GM12878 (cell line): ENCODE measurements at regions not wholly inside any gene's neighbourhood (a gene's known extent, or its start where the extent isn't known, plus 50 kb on each side); places are given as distances from the start of the nearest gene placed in this dataset.

Experiments used
- ATF7 ChIP-seq: fragments of 450-650 bp; IDR thresholded peaks from 2 replicates; pipeline ENCODE4 v1.6.1; 2016; ENCODE audit warnings: low read depth, mild to moderate bottlenecking
- CBX5 ChIP-seq: sonication (generic); IDR thresholded peaks from 2 replicates; pipeline ENCODE4 v1.6.1; 2016; ENCODE audit warnings: low read depth, moderate library complexity, mild to moderate bottlenecking, inconsistent platforms
- HDGF ChIP-seq: fragments of 450-650 bp; IDR thresholded peaks from 2 replicates; pipeline ENCODE4 v1.6.1; 2016; ENCODE audit warnings: antibody characterized with exemption
- IKZF2 ChIP-seq, 2 experiments: fragments of 450-650 bp; IDR thresholded peaks; 2 replicates each; pipeline ENCODE4 v1.6.1; 2017; ENCODE audit warnings: mild to moderate bottlenecking in 2 of 2, moderate library complexity in 2 of 2
- JUND ChIP-seq: IDR thresholded peaks from 2 replicates; pipeline ENCODE4 v1.6.1; 2012; ENCODE audit warnings: low read depth, mild to moderate bottlenecking, low read length, improper control_type of control experiment, moderate library complexity
- MYC ChIP-seq: IDR thresholded peaks from 2 replicates; pipeline ENCODE4 v1.6.1; 2011; ENCODE audit warnings: mild to moderate bottlenecking, low read length, moderate library complexity, inconsistent platforms; ENCODE audit not compliant: insufficient read depth, insufficient replicate concordance, insufficient read length, severe bottlenecking
- NR2C1 ChIP-seq: fragments of 450-650 bp; IDR thresholded peaks from 2 replicates; pipeline ENCODE4 v1.6.1; 2017; ENCODE audit warnings: antibody characterized with exemption, mild to moderate bottlenecking, moderate library complexity
- POLR2A ChIP-seq: IDR thresholded peaks from 2 replicates; pipeline ENCODE4 v1.6.1; 2011; ENCODE audit warnings: low read depth, mild to moderate bottlenecking, low read length
- POLR2AphosphoS2 ChIP-seq: IDR thresholded peaks from 2 replicates; pipeline ENCODE4 v1.6.1; 2011; ENCODE audit warnings: low read depth, mild to moderate bottlenecking, low read length, improper control_type of control experiment, moderate library complexity
- RAD51 ChIP-seq: fragments of 450-650 bp; IDR thresholded peaks from 2 replicates; pipeline ENCODE4 v1.6.1; 2016; ENCODE audit warnings: moderate library complexity, mild to moderate bottlenecking, inconsistent platforms
- STAT3 ChIP-seq: IDR thresholded peaks from 2 replicates; pipeline ENCODE4 v1.6.1; 2011; ENCODE audit warnings: low read depth, low read length, improper control_type of control experiment
- ZZZ3 ChIP-seq: IDR thresholded peaks from 2 replicates; pipeline ENCODE4 v1.6.1; 2011; ENCODE audit warnings: low read depth; ENCODE audit not compliant: control insufficient read depth, insufficient read length
- TF ChIP-seq, protein P1 (sequence below): fragments of 450-650 bp; IDR thresholded peaks from 2 replicates; pipeline ENCODE4 v1.6.1; 2017; ENCODE audit warnings: antibody characterized with exemption, mild to moderate bottlenecking, moderate library complexity
- TF ChIP-seq, protein P2 (sequence below): fragments of 450-650 bp; formaldehyde crosslinking; IDR thresholded peaks from 2 replicates; pipeline ENCODE4 v1.4.0; 2020; ENCODE audit warnings: mild to moderate bottlenecking, moderate library complexity
- TF ChIP-seq, protein P3 (sequence below): IDR thresholded peaks from 2 replicates; pipeline ENCODE4 v1.6.1; 2012; ENCODE audit warnings: low read depth, low read length, improper control_type of control experiment
- TF ChIP-seq, protein P4 (sequence below): IDR thresholded peaks from 2 replicates; pipeline ENCODE4 v1.6.1; 2012; ENCODE audit warnings: low read depth, low read length, improper control_type of control experiment
- TF ChIP-seq, protein P5 (sequence below): fragments of 150-350 bp; IDR thresholded peaks from 2 replicates; pipeline ENCODE4 v1.6.1; 2014; ENCODE audit warnings: mild to moderate bottlenecking, low read depth, low read length
- TF ChIP-seq, protein P6 (sequence below): fragments of 450-650 bp; IDR thresholded peaks from 2 replicates; pipeline ENCODE4 v1.6.1; 2016; ENCODE audit warnings: mild to moderate bottlenecking

DNA sequence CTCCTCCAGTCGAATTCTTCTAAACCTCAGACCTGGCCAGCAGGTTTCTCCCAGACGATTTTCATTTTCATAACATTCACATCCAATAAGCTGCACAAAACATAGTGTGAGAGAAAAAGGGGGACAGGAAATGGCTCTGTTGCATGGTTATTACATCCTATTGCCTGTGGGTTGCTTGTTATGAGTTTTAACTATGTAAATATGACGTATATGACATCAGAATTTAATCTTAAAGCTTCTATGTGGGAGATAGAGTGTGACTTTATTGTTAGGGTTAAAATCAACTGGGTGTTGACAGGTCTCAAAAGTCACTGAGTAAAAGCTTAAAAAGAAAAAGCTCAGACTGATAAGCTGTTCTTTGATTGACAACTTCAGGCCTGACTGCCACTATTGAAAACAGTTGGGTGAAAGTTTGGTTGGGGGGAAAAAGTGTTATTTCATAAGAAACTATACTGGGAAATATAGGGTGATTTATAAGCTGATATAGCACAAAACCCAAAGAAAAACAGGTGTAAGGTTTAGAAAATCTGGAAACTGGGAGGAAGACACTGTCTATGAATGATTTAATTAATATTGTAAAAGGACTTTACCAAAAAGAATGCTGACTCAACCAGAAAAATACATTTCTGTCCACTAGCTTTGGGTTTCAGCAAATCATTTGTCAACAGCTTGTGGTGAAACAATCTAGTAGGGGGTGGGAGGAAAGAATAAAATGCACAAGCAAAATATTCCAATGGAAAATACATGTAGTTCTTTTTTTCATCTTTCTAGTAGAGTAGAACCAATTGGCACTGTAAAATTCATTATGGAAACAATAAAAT, 134.1 kb upstream of the CEP162 start (continued):
- TF ChIP-seq, protein P1, sequence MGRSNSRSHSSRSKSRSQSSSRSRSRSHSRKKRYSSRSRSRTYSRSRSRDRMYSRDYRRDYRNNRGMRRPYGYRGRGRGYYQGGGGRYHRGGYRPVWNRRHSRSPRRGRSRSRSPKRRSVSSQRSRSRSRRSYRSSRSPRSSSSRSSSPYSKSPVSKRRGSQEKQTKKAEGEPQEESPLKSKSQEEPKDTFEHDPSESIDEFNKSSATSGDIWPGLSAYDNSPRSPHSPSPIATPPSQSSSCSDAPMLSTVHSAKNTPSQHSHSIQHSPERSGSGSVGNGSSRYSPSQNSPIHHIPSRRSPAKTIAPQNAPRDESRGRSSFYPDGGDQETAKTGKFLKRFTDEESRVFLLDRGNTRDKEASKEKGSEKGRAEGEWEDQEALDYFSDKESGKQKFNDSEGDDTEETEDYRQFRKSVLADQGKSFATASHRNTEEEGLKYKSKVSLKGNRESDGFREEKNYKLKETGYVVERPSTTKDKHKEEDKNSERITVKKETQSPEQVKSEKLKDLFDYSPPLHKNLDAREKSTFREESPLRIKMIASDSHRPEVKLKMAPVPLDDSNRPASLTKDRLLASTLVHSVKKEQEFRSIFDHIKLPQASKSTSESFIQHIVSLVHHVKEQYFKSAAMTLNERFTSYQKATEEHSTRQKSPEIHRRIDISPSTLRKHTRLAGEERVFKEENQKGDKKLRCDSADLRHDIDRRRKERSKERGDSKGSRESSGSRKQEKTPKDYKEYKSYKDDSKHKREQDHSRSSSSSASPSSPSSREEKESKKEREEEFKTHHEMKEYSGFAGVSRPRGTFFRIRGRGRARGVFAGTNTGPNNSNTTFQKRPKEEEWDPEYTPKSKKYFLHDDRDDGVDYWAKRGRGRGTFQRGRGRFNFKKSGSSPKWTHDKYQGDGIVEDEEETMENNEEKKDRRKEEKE: no peak
- TF ChIP-seq, protein P2, sequence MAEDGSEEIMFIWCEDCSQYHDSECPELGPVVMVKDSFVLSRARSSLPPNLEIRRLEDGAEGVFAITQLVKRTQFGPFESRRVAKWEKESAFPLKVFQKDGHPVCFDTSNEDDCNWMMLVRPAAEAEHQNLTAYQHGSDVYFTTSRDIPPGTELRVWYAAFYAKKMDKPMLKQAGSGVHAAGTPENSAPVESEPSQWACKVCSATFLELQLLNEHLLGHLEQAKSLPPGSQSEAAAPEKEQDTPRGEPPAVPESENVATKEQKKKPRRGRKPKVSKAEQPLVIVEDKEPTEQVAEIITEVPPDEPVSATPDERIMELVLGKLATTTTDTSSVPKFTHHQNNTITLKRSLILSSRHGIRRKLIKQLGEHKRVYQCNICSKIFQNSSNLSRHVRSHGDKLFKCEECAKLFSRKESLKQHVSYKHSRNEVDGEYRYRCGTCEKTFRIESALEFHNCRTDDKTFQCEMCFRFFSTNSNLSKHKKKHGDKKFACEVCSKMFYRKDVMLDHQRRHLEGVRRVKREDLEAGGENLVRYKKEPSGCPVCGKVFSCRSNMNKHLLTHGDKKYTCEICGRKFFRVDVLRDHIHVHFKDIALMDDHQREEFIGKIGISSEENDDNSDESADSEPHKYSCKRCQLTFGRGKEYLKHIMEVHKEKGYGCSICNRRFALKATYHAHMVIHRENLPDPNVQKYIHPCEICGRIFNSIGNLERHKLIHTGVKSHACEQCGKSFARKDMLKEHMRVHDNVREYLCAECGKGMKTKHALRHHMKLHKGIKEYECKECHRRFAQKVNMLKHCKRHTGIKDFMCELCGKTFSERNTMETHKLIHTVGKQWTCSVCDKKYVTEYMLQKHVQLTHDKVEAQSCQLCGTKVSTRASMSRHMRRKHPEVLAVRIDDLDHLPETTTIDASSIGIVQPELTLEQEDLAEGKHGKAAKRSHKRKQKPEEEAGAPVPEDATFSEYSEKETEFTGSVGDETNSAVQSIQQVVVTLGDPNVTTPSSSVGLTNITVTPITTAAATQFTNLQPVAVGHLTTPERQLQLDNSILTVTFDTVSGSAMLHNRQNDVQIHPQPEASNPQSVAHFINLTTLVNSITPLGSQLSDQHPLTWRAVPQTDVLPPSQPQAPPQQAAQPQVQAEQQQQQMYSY (CRISPR knock-in tag): no peak
- no peak for TF ChIP-seq POLR2AphosphoS2
- TF ChIP-seq, protein P3, sequence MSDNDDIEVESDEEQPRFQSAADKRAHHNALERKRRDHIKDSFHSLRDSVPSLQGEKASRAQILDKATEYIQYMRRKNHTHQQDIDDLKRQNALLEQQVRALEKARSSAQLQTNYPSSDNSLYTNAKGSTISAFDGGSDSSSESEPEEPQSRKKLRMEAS: no peak
- TF ChIP-seq, protein P4, sequence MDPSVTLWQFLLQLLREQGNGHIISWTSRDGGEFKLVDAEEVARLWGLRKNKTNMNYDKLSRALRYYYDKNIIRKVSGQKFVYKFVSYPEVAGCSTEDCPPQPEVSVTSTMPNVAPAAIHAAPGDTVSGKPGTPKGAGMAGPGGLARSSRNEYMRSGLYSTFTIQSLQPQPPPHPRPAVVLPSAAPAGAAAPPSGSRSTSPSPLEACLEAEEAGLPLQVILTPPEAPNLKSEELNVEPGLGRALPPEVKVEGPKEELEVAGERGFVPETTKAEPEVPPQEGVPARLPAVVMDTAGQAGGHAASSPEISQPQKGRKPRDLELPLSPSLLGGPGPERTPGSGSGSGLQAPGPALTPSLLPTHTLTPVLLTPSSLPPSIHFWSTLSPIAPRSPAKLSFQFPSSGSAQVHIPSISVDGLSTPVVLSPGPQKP: no peak
- no peak for TF ChIP-seq STAT3
- no peak for TF ChIP-seq NR2C1
- TF ChIP-seq, protein P5, sequence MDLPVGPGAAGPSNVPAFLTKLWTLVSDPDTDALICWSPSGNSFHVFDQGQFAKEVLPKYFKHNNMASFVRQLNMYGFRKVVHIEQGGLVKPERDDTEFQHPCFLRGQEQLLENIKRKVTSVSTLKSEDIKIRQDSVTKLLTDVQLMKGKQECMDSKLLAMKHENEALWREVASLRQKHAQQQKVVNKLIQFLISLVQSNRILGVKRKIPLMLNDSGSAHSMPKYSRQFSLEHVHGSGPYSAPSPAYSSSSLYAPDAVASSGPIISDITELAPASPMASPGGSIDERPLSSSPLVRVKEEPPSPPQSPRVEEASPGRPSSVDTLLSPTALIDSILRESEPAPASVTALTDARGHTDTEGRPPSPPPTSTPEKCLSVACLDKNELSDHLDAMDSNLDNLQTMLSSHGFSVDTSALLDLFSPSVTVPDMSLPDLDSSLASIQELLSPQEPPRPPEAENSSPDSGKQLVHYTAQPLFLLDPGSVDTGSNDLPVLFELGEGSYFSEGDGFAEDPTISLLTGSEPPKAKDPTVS: no peak
- TF ChIP-seq ATF7: peak; percentile 69
- no peak for TF ChIP-seq RAD51
- TF ChIP-seq POLR2A: no peak
- TF ChIP-seq HDGF: no peak
- TF ChIP-seq CBX5: no peak
- 0 out of 4 replicates have a peak, but pooled peaks of 1 of the 2 experiments have one; percentile 9 for TF ChIP-seq IKZF2 (IDR thresholded peaks at IDR 0.05)
- TF ChIP-seq, protein P6, sequence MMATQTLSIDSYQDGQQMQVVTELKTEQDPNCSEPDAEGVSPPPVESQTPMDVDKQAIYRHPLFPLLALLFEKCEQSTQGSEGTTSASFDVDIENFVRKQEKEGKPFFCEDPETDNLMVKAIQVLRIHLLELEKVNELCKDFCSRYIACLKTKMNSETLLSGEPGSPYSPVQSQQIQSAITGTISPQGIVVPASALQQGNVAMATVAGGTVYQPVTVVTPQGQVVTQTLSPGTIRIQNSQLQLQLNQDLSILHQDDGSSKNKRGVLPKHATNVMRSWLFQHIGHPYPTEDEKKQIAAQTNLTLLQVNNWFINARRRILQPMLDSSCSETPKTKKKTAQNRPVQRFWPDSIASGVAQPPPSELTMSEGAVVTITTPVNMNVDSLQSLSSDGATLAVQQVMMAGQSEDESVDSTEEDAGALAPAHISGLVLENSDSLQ: peak; percentile 69
- no peak for TF ChIP-seq JUND
- no peak for TF ChIP-seq MYC
- TF ChIP-seq ZZZ3: no peak
